ENCODE measurements at regions not wholly inside any gene's neighbourhood (a gene's known extent, or its start where the extent isn't known, plus 50 kb on each side); places are given as distances from the start of the nearest gene placed in this dataset.

DNA sequence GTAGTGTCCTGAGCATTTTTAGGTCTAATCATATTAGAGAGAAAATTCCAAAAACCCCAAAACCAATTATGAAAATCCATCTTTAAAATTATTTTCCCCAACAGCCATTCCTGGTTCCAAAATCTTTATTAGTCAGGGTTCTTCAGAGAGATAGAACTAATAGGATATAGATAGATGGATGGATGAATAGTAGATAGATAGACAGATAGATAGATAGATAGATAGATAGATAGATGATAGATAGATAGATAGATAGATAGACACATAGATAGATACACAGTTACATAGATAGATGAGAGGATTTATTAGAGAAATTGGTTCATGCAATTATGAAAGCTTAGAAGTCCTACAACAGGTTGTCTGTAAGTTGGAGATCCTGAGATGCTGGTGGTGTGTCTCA, 122.7 kb upstream of the POGK start:
- TF ChIP-seq, protein P1, sequence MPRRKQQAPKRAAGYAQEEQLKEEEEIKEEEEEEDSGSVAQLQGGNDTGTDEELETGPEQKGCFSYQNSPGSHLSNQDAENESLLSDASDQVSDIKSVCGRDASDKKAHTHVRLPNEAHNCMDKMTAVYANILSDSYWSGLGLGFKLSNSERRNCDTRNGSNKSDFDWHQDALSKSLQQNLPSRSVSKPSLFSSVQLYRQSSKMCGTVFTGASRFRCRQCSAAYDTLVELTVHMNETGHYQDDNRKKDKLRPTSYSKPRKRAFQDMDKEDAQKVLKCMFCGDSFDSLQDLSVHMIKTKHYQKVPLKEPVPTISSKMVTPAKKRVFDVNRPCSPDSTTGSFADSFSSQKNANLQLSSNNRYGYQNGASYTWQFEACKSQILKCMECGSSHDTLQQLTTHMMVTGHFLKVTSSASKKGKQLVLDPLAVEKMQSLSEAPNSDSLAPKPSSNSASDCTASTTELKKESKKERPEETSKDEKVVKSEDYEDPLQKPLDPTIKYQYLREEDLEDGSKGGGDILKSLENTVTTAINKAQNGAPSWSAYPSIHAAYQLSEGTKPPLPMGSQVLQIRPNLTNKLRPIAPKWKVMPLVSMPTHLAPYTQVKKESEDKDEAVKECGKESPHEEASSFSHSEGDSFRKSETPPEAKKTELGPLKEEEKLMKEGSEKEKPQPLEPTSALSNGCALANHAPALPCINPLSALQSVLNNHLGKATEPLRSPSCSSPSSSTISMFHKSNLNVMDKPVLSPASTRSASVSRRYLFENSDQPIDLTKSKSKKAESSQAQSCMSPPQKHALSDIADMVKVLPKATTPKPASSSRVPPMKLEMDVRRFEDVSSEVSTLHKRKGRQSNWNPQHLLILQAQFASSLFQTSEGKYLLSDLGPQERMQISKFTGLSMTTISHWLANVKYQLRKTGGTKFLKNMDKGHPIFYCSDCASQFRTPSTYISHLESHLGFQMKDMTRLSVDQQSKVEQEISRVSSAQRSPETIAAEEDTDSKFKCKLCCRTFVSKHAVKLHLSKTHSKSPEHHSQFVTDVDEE (CRISPR knock-in tag; IDR thresholded peaks at IDR 0.05), result no peak
- TF ChIP-seq PPARA (CRISPR knock-in tag; IDR thresholded peaks at IDR 0.05; ENCODE audit: borderline replicate concordance), result no peak
- TF ChIP-seq ZNF565 (CRISPR knock-in tag; conservative IDR thresholded peaks at IDR 0.05; ENCODE audit: low read depth), result no peak
- no peak for TF ChIP-seq ISL1 (CRISPR knock-in tag; IDR thresholded peaks at IDR 0.05)
- TF ChIP-seq ZC3H10 (CRISPR knock-in tag; IDR thresholded peaks at IDR 0.05), result no peak
- no peak for TF ChIP-seq ZNF70 (CRISPR knock-in tag; IDR thresholded peaks at IDR 0.05)
- no peak for TF ChIP-seq ARNTL (CRISPR knock-in tag; IDR thresholded peaks at IDR 0.05; ENCODE audit: borderline replicate concordance, low read depth)
- no peak for TF ChIP-seq ZNF8 (CRISPR knock-in tag; IDR thresholded peaks at IDR 0.05)
- TF ChIP-seq, protein P2, sequence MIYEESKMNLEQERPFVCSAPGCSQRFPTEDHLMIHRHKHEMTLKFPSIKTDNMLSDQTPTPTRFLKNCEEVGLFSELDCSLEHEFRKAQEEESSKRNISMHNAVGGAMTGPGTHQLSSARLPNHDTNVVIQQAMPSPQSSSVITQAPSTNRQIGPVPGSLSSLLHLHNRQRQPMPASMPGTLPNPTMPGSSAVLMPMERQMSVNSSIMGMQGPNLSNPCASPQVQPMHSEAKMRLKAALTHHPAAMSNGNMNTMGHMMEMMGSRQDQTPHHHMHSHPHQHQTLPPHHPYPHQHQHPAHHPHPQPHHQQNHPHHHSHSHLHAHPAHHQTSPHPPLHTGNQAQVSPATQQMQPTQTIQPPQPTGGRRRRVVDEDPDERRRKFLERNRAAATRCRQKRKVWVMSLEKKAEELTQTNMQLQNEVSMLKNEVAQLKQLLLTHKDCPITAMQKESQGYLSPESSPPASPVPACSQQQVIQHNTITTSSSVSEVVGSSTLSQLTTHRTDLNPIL (CRISPR knock-in tag; IDR thresholded peaks at IDR 0.05; ENCODE audit: low read depth), result no peak
- TF ChIP-seq, protein P3, sequence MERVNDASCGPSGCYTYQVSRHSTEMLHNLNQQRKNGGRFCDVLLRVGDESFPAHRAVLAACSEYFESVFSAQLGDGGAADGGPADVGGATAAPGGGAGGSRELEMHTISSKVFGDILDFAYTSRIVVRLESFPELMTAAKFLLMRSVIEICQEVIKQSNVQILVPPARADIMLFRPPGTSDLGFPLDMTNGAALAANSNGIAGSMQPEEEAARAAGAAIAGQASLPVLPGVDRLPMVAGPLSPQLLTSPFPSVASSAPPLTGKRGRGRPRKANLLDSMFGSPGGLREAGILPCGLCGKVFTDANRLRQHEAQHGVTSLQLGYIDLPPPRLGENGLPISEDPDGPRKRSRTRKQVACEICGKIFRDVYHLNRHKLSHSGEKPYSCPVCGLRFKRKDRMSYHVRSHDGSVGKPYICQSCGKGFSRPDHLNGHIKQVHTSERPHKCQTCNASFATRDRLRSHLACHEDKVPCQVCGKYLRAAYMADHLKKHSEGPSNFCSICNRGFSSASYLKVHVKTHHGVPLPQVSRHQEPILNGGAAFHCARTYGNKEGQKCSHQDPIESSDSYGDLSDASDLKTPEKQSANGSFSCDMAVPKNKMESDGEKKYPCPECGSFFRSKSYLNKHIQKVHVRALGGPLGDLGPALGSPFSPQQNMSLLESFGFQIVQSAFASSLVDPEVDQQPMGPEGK (CRISPR knock-in tag; IDR thresholded peaks at IDR 0.05; ENCODE audit: borderline replicate concordance), result no peak
- no peak for TF ChIP-seq GLIS3 (CRISPR knock-in tag; IDR thresholded peaks at IDR 0.05)
- TF ChIP-seq, protein P4, sequence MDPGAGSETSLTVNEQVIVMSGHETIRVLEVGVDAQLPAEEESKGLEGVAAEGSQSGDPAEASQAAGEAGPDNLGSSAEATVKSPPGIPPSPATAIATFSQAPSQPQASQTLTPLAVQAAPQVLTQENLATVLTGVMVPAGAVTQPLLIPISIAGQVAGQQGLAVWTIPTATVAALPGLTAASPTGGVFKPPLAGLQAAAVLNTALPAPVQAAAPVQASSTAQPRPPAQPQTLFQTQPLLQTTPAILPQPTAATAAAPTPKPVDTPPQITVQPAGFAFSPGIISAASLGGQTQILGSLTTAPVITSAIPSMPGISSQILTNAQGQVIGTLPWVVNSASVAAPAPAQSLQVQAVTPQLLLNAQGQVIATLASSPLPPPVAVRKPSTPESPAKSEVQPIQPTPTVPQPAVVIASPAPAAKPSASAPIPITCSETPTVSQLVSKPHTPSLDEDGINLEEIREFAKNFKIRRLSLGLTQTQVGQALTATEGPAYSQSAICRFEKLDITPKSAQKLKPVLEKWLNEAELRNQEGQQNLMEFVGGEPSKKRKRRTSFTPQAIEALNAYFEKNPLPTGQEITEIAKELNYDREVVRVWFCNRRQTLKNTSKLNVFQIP (CRISPR knock-in tag; IDR thresholded peaks at IDR 0.05; ENCODE audit: borderline replicate concordance, low read depth), result no peak
- no peak for TF ChIP-seq ZFP30 (CRISPR knock-in tag; IDR thresholded peaks at IDR 0.05)
- no peak for TF ChIP-seq ESRRG (CRISPR knock-in tag; IDR thresholded peaks at IDR 0.05)
- TF ChIP-seq SNAI2 (CRISPR knock-in tag; IDR thresholded peaks at IDR 0.05), result no peak
- no peak for ATAC-seq

DNA sequence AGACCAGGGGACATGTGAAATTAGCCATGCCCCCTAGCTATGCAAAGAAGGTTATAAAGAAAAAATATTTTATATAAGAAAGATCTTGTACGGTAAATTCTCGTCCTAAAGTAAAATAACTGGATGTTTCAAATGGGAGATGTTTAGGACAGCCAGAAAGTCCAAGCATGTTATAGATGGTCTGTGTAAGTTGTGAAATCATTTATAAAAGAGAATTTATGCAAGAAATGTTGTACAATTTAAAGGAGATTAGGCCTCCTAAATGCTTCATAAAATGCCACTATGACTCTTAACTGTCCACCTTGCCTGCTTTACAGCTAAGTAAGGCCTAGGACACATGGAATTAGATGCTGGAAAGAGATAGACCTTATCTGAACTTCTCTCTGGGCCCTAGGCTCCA, 118.1 kb upstream of the POGK start:
- TF ChIP-seq, protein P4 (CRISPR knock-in tag; IDR thresholded peaks at IDR 0.05; ENCODE audit: borderline replicate concordance, low read depth), result no peak
- TF ChIP-seq, protein P2 (CRISPR knock-in tag; IDR thresholded peaks at IDR 0.05; ENCODE audit: low read depth), result no peak
- TF ChIP-seq SNAI2 (CRISPR knock-in tag; IDR thresholded peaks at IDR 0.05) (no peak), PPARA (CRISPR knock-in tag; IDR thresholded peaks at IDR 0.05; ENCODE audit: borderline replicate concordance) (no peak), ARNTL (CRISPR knock-in tag; IDR thresholded peaks at IDR 0.05; ENCODE audit: borderline replicate concordance, low read depth) (no peak), ISL1 (CRISPR knock-in tag; IDR thresholded peaks at IDR 0.05) (no peak), ZNF8 (CRISPR knock-in tag; IDR thresholded peaks at IDR 0.05) (no peak), ZFP30 (CRISPR knock-in tag; IDR thresholded peaks at IDR 0.05) (no peak)
- ATAC-seq, result no peak

DNA sequence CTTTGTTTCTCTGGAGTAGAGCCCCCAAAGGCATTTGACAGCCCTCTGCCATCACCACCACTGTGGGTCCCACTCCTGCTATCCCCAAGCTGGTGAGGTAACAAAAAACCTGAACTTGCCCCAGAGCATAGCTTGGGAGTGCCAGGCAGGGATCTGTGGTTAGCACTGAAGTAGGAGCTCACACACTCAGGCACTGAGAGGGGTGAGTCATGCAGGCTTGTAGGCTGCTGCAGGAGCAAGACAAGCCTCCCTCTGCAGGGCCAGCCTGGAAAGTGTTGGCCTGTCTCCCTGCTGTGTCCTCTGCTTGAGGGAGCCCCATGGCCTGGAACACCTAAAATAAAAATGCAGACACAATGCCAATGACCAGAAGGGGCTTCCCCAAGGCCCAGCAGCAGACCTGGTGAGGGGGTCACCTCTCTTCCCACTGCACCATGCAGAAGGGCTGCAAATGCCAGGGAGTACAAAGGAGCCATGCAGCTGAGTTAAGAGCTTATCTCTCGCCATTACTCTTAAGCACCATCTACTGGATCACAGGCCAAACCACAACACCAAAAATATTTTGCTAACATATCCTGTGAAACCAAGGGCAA, 108.9 kb upstream of the POGK start:
- TF ChIP-seq, protein P1 (CRISPR knock-in tag; IDR thresholded peaks at IDR 0.05), result no peak
- TF ChIP-seq TCF4 (CRISPR knock-in tag; IDR thresholded peaks at IDR 0.05; ENCODE audit: borderline replicate concordance) (no peak), ESRRG (CRISPR knock-in tag; IDR thresholded peaks at IDR 0.05) (no peak), PPARA (CRISPR knock-in tag; IDR thresholded peaks at IDR 0.05; ENCODE audit: borderline replicate concordance) (no peak), TOX (CRISPR knock-in tag; IDR thresholded peaks at IDR 0.05; ENCODE audit: borderline replicate concordance) (no peak)
- ATAC-seq, result no peak

Data from SK-N-SH treated with all-trans-retinoic acid at 6 μM for 48 hours (cell line).